ENCODE measurements at regions not wholly inside any gene's neighbourhood (a gene's known extent, or its start where the extent isn't known, plus 50 kb on each side); places are given as distances from the start of the nearest gene placed in this dataset.

DNA sequence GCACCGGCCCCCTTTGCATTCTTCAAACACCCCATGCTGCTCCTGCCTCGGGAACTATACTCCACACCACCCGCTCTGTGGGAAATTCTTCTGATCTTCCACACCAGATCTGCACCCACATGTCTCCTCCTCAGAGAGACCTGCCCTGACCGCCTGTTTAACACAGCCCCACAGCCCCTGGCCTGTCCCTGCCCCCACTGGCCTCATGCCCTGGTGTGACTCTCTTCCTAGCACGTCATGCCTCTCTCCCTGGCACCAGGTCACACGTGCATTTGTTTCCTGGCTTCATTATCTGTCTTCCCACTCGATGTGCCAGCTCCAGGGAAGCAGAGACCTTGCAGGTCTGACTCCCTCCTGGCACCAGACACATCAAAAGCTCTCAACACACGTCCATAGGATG, 79.6 kb downstream of the ANKRD60 start:
- no peak overlapping the region for H3T11ph ChIP-seq (ENCODE audit: low read length)
- Mint-ChIP-seq H3K27ac (no peak overlapping the region), H3K4me3 (no peak overlapping the region), H3K4me1 (peaks cover 16 to 19% of the 10 kb centered on the region in 2 experiments), H3K27me3 (ENCODE audit: low read depth) (peaks cover 63% of the 10 kb centered on the region), H3K36me3 (ENCODE audit: insufficient read depth in 1 of 3, low read depth in 3 of 3) (no peaks in the 10 kb centered on the region; a peak in 1 of 7 replicates), H3K9me3 (peaks cover 4% of the 10 kb centered on the region in 2 experiments)
- no peak overlapping the region for H3K18ac ChIP-seq (ENCODE audit: insufficient read length, low read depth, low read length)
- H3K79me2 ChIP-seq (ENCODE audit: insufficient read depth, low read length): no peaks in the 10 kb centered on the region
- H3K9ac ChIP-seq (ENCODE audit: extremely low read depth, insufficient read length, low read length): no peak overlapping the region
- H2AK5ac ChIP-seq (ENCODE audit: insufficient read length, low read length): no peak overlapping the region
- H4K5ac ChIP-seq (ENCODE audit: insufficient read length, low read depth, low read length): no peak overlapping the region
- no peak overlapping the region for H2AFZ ChIP-seq (ENCODE audit: low read length)
- no peak overlapping the region for H2BK20ac ChIP-seq (ENCODE audit: low read depth, low read length, poor library complexity, severe bottlenecking)
- WGBS (ENCODE audit: extremely low coverage, insufficient read length, low lambda C conversion rate): no CpG with 5 or more reads among the region's 8 CpGs
- no peaks in the 10 kb centered on the region for H4K20me1 ChIP-seq (ENCODE audit: control insufficient read depth, insufficient read depth, insufficient read length)
- H3K4ac ChIP-seq (ENCODE audit: low read depth, low read length): no peak overlapping the region
- H2BK12ac ChIP-seq (ENCODE audit: insufficient read length, low read depth, low read length): no peak overlapping the region
- H2BK120ac ChIP-seq (ENCODE audit: low read depth, low read length, poor library complexity, severe bottlenecking): no peak overlapping the region
- H3K27ac ChIP-seq (ENCODE audit: insufficient read length, low read depth, low read length): no peak overlapping the region
- peaks cover 3% of the 10 kb centered on the region for H3K23me2 ChIP-seq (ENCODE audit: insufficient read length, low read depth, low read length, poor library complexity, severe bottlenecking)
- H3K56ac ChIP-seq (ENCODE audit: insufficient read length, low read depth, low read length): no peak overlapping the region
- H3K9me3 ChIP-seq (ENCODE audit: control insufficient read depth, low read depth, low read length): no peaks in the 10 kb centered on the region
- H4K91ac ChIP-seq (ENCODE audit: insufficient read length, low read depth, low read length): no peak overlapping the region
- no peak overlapping the region for H3K4me2 ChIP-seq (ENCODE audit: insufficient read depth, insufficient read length, low read length)
- H3K79me1 ChIP-seq (ENCODE audit: insufficient read depth, low read depth, low read length, poor library complexity, severe bottlenecking): no peaks in the 10 kb centered on the region
- H3K14ac ChIP-seq (ENCODE audit: insufficient read depth, low read length): no peak overlapping the region
- TF ChIP-seq, protein P1, sequence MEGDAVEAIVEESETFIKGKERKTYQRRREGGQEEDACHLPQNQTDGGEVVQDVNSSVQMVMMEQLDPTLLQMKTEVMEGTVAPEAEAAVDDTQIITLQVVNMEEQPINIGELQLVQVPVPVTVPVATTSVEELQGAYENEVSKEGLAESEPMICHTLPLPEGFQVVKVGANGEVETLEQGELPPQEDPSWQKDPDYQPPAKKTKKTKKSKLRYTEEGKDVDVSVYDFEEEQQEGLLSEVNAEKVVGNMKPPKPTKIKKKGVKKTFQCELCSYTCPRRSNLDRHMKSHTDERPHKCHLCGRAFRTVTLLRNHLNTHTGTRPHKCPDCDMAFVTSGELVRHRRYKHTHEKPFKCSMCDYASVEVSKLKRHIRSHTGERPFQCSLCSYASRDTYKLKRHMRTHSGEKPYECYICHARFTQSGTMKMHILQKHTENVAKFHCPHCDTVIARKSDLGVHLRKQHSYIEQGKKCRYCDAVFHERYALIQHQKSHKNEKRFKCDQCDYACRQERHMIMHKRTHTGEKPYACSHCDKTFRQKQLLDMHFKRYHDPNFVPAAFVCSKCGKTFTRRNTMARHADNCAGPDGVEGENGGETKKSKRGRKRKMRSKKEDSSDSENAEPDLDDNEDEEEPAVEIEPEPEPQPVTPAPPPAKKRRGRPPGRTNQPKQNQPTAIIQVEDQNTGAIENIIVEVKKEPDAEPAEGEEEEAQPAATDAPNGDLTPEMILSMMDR (conservative IDR thresholded peaks at IDR 0.05): no peak
- no peaks in the 10 kb centered on the region; the same call in 1 of the 2 replicates for H3K27me3 ChIP-seq (ENCODE audit: insufficient read depth, low read length)
- H3K4me1 ChIP-seq (ENCODE audit: insufficient read depth, low read length): no peaks in the 10 kb centered on the region
- H4K8ac ChIP-seq (replicated peaks; ENCODE audit: insufficient read length, low read depth, low read length): no peak overlapping the region
- H3K23ac ChIP-seq (ENCODE audit: insufficient read length, low read depth, low read length): no peak overlapping the region
- no peak overlapping the region for H2BK5ac ChIP-seq (ENCODE audit: insufficient read length, low read length)
- no peak for DNase-seq
- H2BK15ac ChIP-seq (ENCODE audit: low read depth, low read length): no peak overlapping the region
